SK-N-SH (cell line): ENCODE measurements at regions not wholly inside any gene's neighbourhood (a gene's known extent, or its start where the extent isn't known, plus 50 kb on each side); places are given as distances from the start of the nearest gene placed in this dataset.

Experiments used
- CTCF ChIA-PET: fragments of 300-600, 350-600 bp; formaldehyde crosslinking; extraction: SDS; loops from one replicate; lab custom pipeline; 2021; lab: Yijun Ruan, JAX
- POLR2A ChIA-PET: fragments of 350-600 bp; sonication (Branson Sonifier 250); formaldehyde crosslinking; extraction: SDS; loops from one replicate; lab custom pipeline; 2020; ENCODE audit warnings: antibody characterized with exemption, inconsistent platforms; lab: Yijun Ruan, JAX
- DNase-seq: peaks from one replicate; pipeline ENCODE4 v3.0.0; 2012
- H2AFZ ChIP-seq: fragments of 200-600 bp; sonication (generic); 2 replicates; pipeline ENCODE4 v1.8.1; 2016; ENCODE audit warnings: antibody characterized with exemption, mild to moderate bottlenecking, low read depth
- H3F3A ChIP-seq: fragments of 200-600 bp; sonication (generic); replicated peaks from 2 replicates; pipeline ENCODE3; 2016; ENCODE audit warnings: antibody characterized with exemption, mild to moderate bottlenecking; ENCODE audit not compliant: insufficient read depth
- H3K27ac ChIP-seq, 2 experiments: fragments of 200-500 bp in 1 of 2; fragments of 200-600 bp in 1 of 2; sonication (Bioruptor generic) in 1 of 2; sonication (generic), shearing (Covaris generic) in 1 of 2; 2 replicates each; pipeline versions ENCODE4 v1.5.1 to v1.6.1; 2014 to 2016; ENCODE audit warnings: low read depth in 2 of 2, inconsistent platforms in 1 of 2, low read length in 1 of 2, mild to moderate bottlenecking in 1 of 2, mixed read lengths in 1 of 2
- H3K27me3 ChIP-seq: fragments of 200-600 bp; sonication (generic), shearing (Covaris generic); 2 replicates; pipeline ENCODE4 v1.6.1; 2016; ENCODE audit warnings: mixed run types; ENCODE audit not compliant: insufficient read depth
- H3K36me3 ChIP-seq, 2 experiments: fragments of 200-500 bp in 1 of 2; fragments of 200-600 bp in 1 of 2; sonication (Bioruptor generic) in 1 of 2; sonication (generic) in 1 of 2; replicated peaks in 1 of 2; 2 replicates each; pipeline versions ENCODE3 to v1.5.1; 2014 to 2016; ENCODE audit warnings: low read length in 1 of 2, mild to moderate bottlenecking in 1 of 2; ENCODE audit not compliant: insufficient read depth in 2 of 2, control insufficient read depth in 1 of 2
- H3K4me1 ChIP-seq, 2 experiments: fragments of 200-500 bp in 1 of 2; fragments of 200-600 bp in 1 of 2; sonication (Bioruptor generic) in 1 of 2; sonication (generic), shearing (Covaris generic) in 1 of 2; 2 replicates each; pipeline versions ENCODE4 v1.5.1 to v1.6.1; 2014 to 2016; ENCODE audit warnings: low read depth in 1 of 2, low read length in 1 of 2, mixed run types in 1 of 2; ENCODE audit not compliant: insufficient read depth in 2 of 2, control insufficient read depth in 1 of 2
- H3K4me2 ChIP-seq: fragments of 200-600 bp; sonication (generic), shearing (Covaris generic); 2 replicates; pipeline ENCODE4 v1.6.1; 2017; ENCODE audit warnings: mixed run types
- H3K4me3 ChIP-seq, 2 experiments: fragments of 200-500 bp in 1 of 2; fragments of 200-600 bp in 1 of 2; sonication (Bioruptor generic) in 1 of 2; sonication (generic), shearing (Covaris generic) in 1 of 2; 2 replicates each; pipeline versions ENCODE4 v1.5.1 to v1.8.1; 2014 to 2016; ENCODE audit warnings: low read depth in 2 of 2, inconsistent platforms in 1 of 2, low read length in 1 of 2, mild to moderate bottlenecking in 1 of 2, mixed read lengths in 1 of 2, moderate library complexity in 1 of 2
- H3K79me2 ChIP-seq: fragments of 200-600 bp; sonication (generic); 2 replicates; pipeline ENCODE4 v1.8.1; 2017; ENCODE audit warnings: mild to moderate bottlenecking; ENCODE audit not compliant: insufficient read depth
- H3K9ac ChIP-seq: fragments of 200-600 bp; sonication (generic); 2 replicates; pipeline ENCODE4 v1.6.1; 2017; ENCODE audit warnings: mixed run types
- H3K9me2 ChIP-seq: fragments of 200-600 bp; sonication (generic); 2 replicates; pipeline ENCODE4 v1.6.1; 2017; ENCODE audit warnings: mixed run types
- H3K9me3 ChIP-seq: fragments of 200-600 bp; sonication (generic); 2 replicates; pipeline ENCODE4 v1.6.1; 2017; ENCODE audit warnings: mixed run types, mild to moderate bottlenecking, moderate library complexity
- H4K20me1 ChIP-seq: fragments of 200-600 bp; sonication (generic); 2 replicates; pipeline ENCODE4 v1.6.1; 2017; ENCODE audit warnings: mild to moderate bottlenecking, mixed run types; ENCODE audit not compliant: insufficient read depth
- GABPA ChIP-seq: IDR thresholded peaks from 2 replicates; pipeline ENCODE4 v1.4.0; 2012; ENCODE audit warnings: low read depth, mild to moderate bottlenecking
- GATA2 ChIP-seq: sonication (generic); formaldehyde crosslinking; IDR thresholded peaks from 2 replicates; pipeline ENCODE4 v1.5.0; 2020; ENCODE audit warnings: mild to moderate bottlenecking, missing genetic modification reagents
- IRF3 ChIP-seq: fragments of 150-350 bp; IDR thresholded peaks from 2 replicates; pipeline ENCODE4 v1.6.1; 2016; ENCODE audit warnings: mild to moderate bottlenecking, low read depth, low read length
- JUND ChIP-seq: IDR thresholded peaks from 2 replicates; pipeline ENCODE4 v1.4.0; 2012
- MEF2A ChIP-seq: IDR thresholded peaks from 2 replicates; pipeline ENCODE4 v1.4.0; 2012; ENCODE audit warnings: low read depth, borderline replicate concordance
- MXI1 ChIP-seq: IDR thresholded peaks from 2 replicates; pipeline ENCODE4 v1.6.1; 2012; ENCODE audit warnings: mild to moderate bottlenecking, low read depth, low read length, improper control_type of control experiment
- RCOR1 ChIP-seq: fragments of 150-350 bp; IDR thresholded peaks from 2 replicates; pipeline ENCODE4 v1.6.1; 2017; ENCODE audit warnings: antibody characterized with exemption, low read length
- RFX5 ChIP-seq: IDR thresholded peaks from 2 replicates; pipeline ENCODE4 v1.6.1; 2012; ENCODE audit warnings: mild to moderate bottlenecking, improper control_type of control experiment, low read length
- RXRA ChIP-seq: IDR thresholded peaks from 2 replicates; pipeline ENCODE4 v1.4.0; 2012; ENCODE audit warnings: low read depth, mild to moderate bottlenecking, borderline replicate concordance
- SMC3 ChIP-seq: IDR thresholded peaks from 2 replicates; pipeline ENCODE4 v1.6.1; 2012; ENCODE audit warnings: low read depth, low read length, improper control_type of control experiment
- USF2 ChIP-seq: fragments of 150-350 bp; IDR thresholded peaks from 2 replicates; pipeline ENCODE4 v1.6.1; 2017; ENCODE audit warnings: antibody characterized with exemption, low read length, low read depth, borderline replicate concordance
- YY1 ChIP-seq: IDR thresholded peaks from 2 replicates; pipeline ENCODE4 v1.4.0; 2012; ENCODE audit warnings: low read depth, mild to moderate bottlenecking
- ZBTB33 ChIP-seq: IDR thresholded peaks from 2 replicates; pipeline ENCODE4 v1.4.0; 2012; ENCODE audit warnings: low read depth, borderline replicate concordance
- WGBS: methylation state at CpG from one replicate; pipeline ENCODE4 v1.1.6; 2017; ENCODE audit warnings: low lambda C conversion rate; 5-methylcytosine and 5-hydroxymethylcytosine counted together

- TF ChIP-seq ZBTB33, result no peak
- TF ChIP-seq MXI1, result no peak
Observed at GRCh38 chr5:74274326-74274725, 366.2 kb downstream of the ENC1 start (continued).

- ChIA-PET CTCF (no interaction called here), POLR2A (no interaction called here)
- H4K20me1 ChIP-seq, result no peaks in the 10 kb centered on the region
- H3K27ac ChIP-seq, result no peak overlapping the region
- no peaks in the 10 kb centered on the region for H3K9me3 ChIP-seq
- DNase-seq, result no peak
- no peaks in the 10 kb centered on the region for H3K79me2 ChIP-seq
- no peak overlapping the region for H2AFZ ChIP-seq
- no peaks in the 10 kb centered on the region for H3K36me3 ChIP-seq
- no peak overlapping the region for H3K9ac ChIP-seq
- no peaks in the 10 kb centered on the region; a peak in 1 of 4 replicates for H3K4me1 ChIP-seq
- TF ChIP-seq IRF3 (no peak), MXI1 (no peak), YY1 (no peak), GABPA (no peak), MEF2A (no peak), ZBTB33 (no peak), RXRA (no peak), USF2 (no peak), JUND (no peak), GATA2 (CRISPR knock-in tag) (no peak), SMC3 (no peak), RFX5 (no peak), RCOR1 (no peak)
- WGBS, result 84% methylated on average over 8 of the region's 8 CpGs
- no peak overlapping the region for H3K4me2 ChIP-seq
- no peaks in the 10 kb centered on the region for H3K27me3 ChIP-seq
- H3K9me2 ChIP-seq, result no peaks in the 10 kb centered on the region
- no peaks in the 10 kb centered on the region for H3F3A ChIP-seq
- H3K4me3 ChIP-seq, result no peak overlapping the region
Observed at GRCh38 chr5:74272831-74273451, 367.6 kb downstream of the ENC1 start.
